Vagina (tissue), 2 donors: ENCODE measurements at regions not wholly inside any gene's neighbourhood (a gene's known extent, or its start where the extent isn't known, plus 50 kb on each side); places are given as distances from the start of the nearest gene placed in this dataset.

Experiments
- CTCF ChIP-seq, 3 experiments: fragments of 450-650 bp in 2 of 3; fragments of 200-600 bp in 1 of 3; sonication (generic) in 1 of 3; IDR thresholded peaks; one replicate each; pipeline ENCODE4 v1.5.1; 2017 to 2019; ENCODE audit warnings: antibody characterized with exemption in 3 of 3, mild to moderate bottlenecking in 2 of 3, moderate library complexity in 2 of 3
- POLR2AphosphoS5 ChIP-seq, 2 donors: sonication (generic); formaldehyde crosslinking; IDR thresholded peaks; one replicate each; pipeline ENCODE4 v1.9.0; 2017; ENCODE audit warnings: antibody characterized with exemption in 2 of 2, mild to moderate bottlenecking in 2 of 2, low read depth in 1 of 2; ENCODE audit not compliant: insufficient read depth in 1 of 2

DNA sequence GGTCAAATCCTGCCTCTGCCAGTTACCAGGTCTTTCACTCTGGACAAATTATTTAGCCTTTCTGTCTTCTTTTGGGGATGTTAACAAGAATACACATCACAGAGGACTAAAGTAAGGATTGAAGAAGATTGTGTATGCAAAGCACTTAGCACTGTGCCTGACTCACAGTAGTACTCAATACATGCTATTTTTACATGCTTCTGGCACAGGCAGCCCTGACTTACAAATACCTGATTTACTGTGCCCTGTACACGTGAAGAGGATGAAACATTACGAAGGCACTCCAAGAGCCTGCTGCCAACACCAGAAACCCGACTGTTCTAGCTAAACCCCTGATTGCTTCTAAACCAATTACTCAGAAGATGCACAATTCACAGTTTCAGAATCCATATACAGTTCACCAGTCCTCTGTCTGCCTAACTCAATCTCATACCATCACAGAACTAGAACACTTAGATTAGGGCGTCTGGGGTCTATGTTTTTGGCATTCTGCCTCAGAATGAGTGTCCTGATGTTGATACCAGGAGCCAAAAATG is 300.9 kb upstream of the DDI1 start:
- no peak for TF ChIP-seq CTCF (IDR thresholded peaks at IDR 0.05)
- no peak for TF ChIP-seq POLR2AphosphoS5 (IDR thresholded peaks at IDR 0.05; ENCODE audit: insufficient read depth in 1 of 2, low read depth in 1 of 2)
